ENCODE measurements at regions not wholly inside any gene's neighbourhood (a gene's known extent, or its start where the extent isn't known, plus 50 kb on each side); places are given as distances from the start of the nearest gene placed in this dataset.

GRCh38 chr15:72859757-72860145 lies 76.2 kb upstream of the ADPGK start:
- TF ChIP-seq, protein P1, sequence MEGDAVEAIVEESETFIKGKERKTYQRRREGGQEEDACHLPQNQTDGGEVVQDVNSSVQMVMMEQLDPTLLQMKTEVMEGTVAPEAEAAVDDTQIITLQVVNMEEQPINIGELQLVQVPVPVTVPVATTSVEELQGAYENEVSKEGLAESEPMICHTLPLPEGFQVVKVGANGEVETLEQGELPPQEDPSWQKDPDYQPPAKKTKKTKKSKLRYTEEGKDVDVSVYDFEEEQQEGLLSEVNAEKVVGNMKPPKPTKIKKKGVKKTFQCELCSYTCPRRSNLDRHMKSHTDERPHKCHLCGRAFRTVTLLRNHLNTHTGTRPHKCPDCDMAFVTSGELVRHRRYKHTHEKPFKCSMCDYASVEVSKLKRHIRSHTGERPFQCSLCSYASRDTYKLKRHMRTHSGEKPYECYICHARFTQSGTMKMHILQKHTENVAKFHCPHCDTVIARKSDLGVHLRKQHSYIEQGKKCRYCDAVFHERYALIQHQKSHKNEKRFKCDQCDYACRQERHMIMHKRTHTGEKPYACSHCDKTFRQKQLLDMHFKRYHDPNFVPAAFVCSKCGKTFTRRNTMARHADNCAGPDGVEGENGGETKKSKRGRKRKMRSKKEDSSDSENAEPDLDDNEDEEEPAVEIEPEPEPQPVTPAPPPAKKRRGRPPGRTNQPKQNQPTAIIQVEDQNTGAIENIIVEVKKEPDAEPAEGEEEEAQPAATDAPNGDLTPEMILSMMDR (IDR thresholded peaks at IDR 0.05), result no peak
- TF ChIP-seq POLR2A (IDR thresholded peaks at IDR 0.05; ENCODE audit: low read depth), result no peak
- no peak for TF ChIP-seq EP300 (IDR thresholded peaks at IDR 0.05)
